Endodermal cell (in vitro differentiated cells): ENCODE measurements at regions not wholly inside any gene's neighbourhood (a gene's known extent, or its start where the extent isn't known, plus 50 kb on each side); places are given as distances from the start of the nearest gene placed in this dataset.

Experiments
- DNase-seq: peaks from one replicate; pipeline ENCODE4 v3.0.0-alpha.2; 2017
- H3K27ac ChIP-seq: 2 replicates; pipeline ENCODE4 v1.5.1; 2013; ENCODE audit warnings: mild to moderate bottlenecking, low read depth, low read length, moderate library complexity
- H3K27me3 ChIP-seq: 2 replicates; pipeline ENCODE4 v1.6.1; 2013; ENCODE audit warnings: mild to moderate bottlenecking, low read length, moderate library complexity; ENCODE audit not compliant: insufficient read depth, control insufficient read depth, poor library complexity, severe bottlenecking
- H3K36me3 ChIP-seq: 2 replicates; pipeline ENCODE4 v1.7.0; 2013; ENCODE audit warnings: mild to moderate bottlenecking, low read length, moderate library complexity; ENCODE audit not compliant: control insufficient read depth, insufficient read depth
- H3K4me1 ChIP-seq: one replicate; pipeline ENCODE4 v1.7.0; 2013; ENCODE audit warnings: low read length; ENCODE audit not compliant: control insufficient read depth, insufficient read depth
- H3K4me3 ChIP-seq: 2 replicates; pipeline ENCODE4 v1.5.1; 2013; ENCODE audit warnings: mild to moderate bottlenecking, low read length, moderate library complexity
- H3K9ac ChIP-seq: 2 replicates; pipeline ENCODE4 v1.6.1; 2013; ENCODE audit warnings: mild to moderate bottlenecking, low read length, moderate library complexity; ENCODE audit not compliant: poor library complexity, severe bottlenecking; ENCODE audit errors: extremely low read depth
- H3K9me3 ChIP-seq: 2 replicates; pipeline ENCODE4 v1.6.1; 2013; ENCODE audit warnings: mild to moderate bottlenecking, low read length, moderate library complexity; ENCODE audit not compliant: control insufficient read depth
- H3K27ac Mint-ChIP-seq: 2 replicates; pipeline ENCODE4 v1.8.0; 2020; ENCODE audit warnings: mixed read lengths
- H3K27me3 Mint-ChIP-seq: 2 replicates; pipeline ENCODE4 v1.8.0; 2021; ENCODE audit warnings: mild to moderate bottlenecking, mixed read lengths; ENCODE audit not compliant: insufficient read depth
- H3K36me3 Mint-ChIP-seq: 2 replicates; pipeline ENCODE4 v1.8.0; 2020; ENCODE audit warnings: low read depth, mixed read lengths
- H3K4me1 Mint-ChIP-seq: 2 replicates; pipeline ENCODE4 v1.8.0; 2020; ENCODE audit warnings: mixed read lengths
- H3K4me3 Mint-ChIP-seq: 2 replicates; pipeline ENCODE4 v1.8.0; 2020; ENCODE audit warnings: mild to moderate bottlenecking, moderate library complexity, mixed read lengths
- H3K9me3 Mint-ChIP-seq: 2 replicates; pipeline ENCODE4 v1.8.0; 2020; ENCODE audit warnings: mild to moderate bottlenecking, mixed read lengths
- WGBS, 2 experiments: methylation state at CpG; one replicate each; pipeline versions ENCODE4 v1.1.5 to v1.1.7; 2013; ENCODE audit warnings: missing lambda C conversion rate in 2 of 2, mixed read lengths in 1 of 2; ENCODE audit not compliant: insufficient coverage in 1 of 2, insufficient read length in 1 of 2; 5-methylcytosine and 5-hydroxymethylcytosine counted together
- TF ChIP-seq, protein P1 (sequence below): fragments of 200-600 bp; sonication (generic); conservative IDR thresholded peaks from 2 replicates; pipeline ENCODE4 v1.5.0; 2021; ENCODE audit warnings: antibody characterized with exemption, mild to moderate bottlenecking

DNA sequence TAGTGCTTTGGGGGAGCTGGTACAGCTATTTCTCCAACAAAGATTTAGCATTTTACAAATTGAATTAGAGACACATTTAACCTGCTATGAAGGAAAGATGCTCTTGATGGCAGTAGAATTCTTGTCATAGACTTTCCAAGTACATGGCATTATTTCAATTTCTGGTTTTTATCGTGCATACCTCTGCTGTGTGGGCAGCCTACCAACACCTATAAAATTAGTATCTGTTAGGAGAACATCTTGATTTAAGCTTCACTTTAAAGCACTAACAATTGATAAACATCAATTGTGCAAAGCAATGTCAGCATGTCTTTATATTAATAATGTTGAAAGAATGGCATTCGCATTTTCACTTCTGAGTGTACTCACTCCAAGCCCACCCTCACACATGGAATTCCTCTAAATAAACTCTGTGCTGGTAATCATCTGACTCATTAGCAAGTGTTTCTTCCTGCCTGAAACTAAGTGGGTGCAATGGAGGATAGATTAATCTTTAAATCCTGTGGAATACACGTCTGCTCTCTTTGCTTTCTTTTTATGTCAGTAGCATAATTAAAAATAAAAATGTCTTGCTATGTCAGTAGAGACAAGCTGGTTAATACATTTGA is 279.8 kb upstream of the MAGEB18 start:
- H3K27ac ChIP-seq: no peak overlapping the region
- H3K4me1 ChIP-seq: no peaks in the 10 kb centered on the region
- Mint-ChIP-seq H3K27me3 (no peaks in the 10 kb centered on the region), H3K36me3 (no peaks in the 10 kb centered on the region), H3K9me3 (peaks cover 29% of the 10 kb centered on the region), H3K4me1 (no peaks in the 10 kb centered on the region), H3K27ac (no peak overlapping the region), H3K4me3 (no peak overlapping the region)
- no peak for DNase-seq
- TF ChIP-seq, protein P1, sequence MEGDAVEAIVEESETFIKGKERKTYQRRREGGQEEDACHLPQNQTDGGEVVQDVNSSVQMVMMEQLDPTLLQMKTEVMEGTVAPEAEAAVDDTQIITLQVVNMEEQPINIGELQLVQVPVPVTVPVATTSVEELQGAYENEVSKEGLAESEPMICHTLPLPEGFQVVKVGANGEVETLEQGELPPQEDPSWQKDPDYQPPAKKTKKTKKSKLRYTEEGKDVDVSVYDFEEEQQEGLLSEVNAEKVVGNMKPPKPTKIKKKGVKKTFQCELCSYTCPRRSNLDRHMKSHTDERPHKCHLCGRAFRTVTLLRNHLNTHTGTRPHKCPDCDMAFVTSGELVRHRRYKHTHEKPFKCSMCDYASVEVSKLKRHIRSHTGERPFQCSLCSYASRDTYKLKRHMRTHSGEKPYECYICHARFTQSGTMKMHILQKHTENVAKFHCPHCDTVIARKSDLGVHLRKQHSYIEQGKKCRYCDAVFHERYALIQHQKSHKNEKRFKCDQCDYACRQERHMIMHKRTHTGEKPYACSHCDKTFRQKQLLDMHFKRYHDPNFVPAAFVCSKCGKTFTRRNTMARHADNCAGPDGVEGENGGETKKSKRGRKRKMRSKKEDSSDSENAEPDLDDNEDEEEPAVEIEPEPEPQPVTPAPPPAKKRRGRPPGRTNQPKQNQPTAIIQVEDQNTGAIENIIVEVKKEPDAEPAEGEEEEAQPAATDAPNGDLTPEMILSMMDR: no peak
- H3K36me3 ChIP-seq: no peaks in the 10 kb centered on the region
- no peaks in the 10 kb centered on the region for H3K9me3 ChIP-seq
- no peak overlapping the region for H3K4me3 ChIP-seq
- no peaks in the 10 kb centered on the region for H3K27me3 ChIP-seq
- WGBS, 2 experiments: 93% methylated on average over 2 of the region's 3 CpGs; no CpG with 5 or more reads in 1 of the 2 experiments
- H3K9ac ChIP-seq: no peak overlapping the region

DNA sequence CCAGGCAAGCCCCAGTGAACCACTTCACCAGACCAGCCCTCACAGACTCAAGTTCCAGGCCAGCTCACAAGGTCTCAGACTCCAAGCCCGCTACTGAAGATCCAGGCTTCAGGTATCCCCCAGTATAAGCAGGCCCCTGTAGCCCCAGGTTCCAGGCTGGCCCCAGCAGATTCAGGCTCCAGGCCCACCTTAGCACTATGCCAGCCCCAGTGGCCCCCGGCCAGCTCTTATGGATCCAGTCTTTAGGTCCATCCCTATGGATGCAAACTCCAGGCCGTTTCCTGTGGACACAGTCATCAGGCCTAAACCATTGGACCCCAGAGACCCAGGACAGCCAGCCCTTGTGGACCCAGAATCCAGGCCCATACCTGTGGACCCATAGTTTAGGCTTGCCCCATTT is 277.8 kb upstream of the MAGEB18 start:
- Histone ChIP-seq H3K36me3 (no peaks in the 10 kb centered on the region), H3K27ac (no peak overlapping the region), H3K27me3 (no peaks in the 10 kb centered on the region), H3K4me1 (no peaks in the 10 kb centered on the region), H3K9me3 (no peaks in the 10 kb centered on the region), H3K9ac (no peak overlapping the region), H3K4me3 (no peak overlapping the region)
- DNase-seq: no peak
- no peaks in the 10 kb centered on the region for H3K36me3 Mint-ChIP-seq
- peaks cover 33% of the 10 kb centered on the region for H3K9me3 Mint-ChIP-seq
- no peaks in the 10 kb centered on the region for H3K27me3 Mint-ChIP-seq
- H3K4me1 Mint-ChIP-seq: no peaks in the 10 kb centered on the region
- H3K27ac Mint-ChIP-seq: no peak overlapping the region
- TF ChIP-seq, protein P1: no peak
- H3K4me3 Mint-ChIP-seq: no peak overlapping the region
- 95 to 100% methylated on average over 1 to 3 of the region's 3 CpGs for WGBS, 2 experiments

DNA sequence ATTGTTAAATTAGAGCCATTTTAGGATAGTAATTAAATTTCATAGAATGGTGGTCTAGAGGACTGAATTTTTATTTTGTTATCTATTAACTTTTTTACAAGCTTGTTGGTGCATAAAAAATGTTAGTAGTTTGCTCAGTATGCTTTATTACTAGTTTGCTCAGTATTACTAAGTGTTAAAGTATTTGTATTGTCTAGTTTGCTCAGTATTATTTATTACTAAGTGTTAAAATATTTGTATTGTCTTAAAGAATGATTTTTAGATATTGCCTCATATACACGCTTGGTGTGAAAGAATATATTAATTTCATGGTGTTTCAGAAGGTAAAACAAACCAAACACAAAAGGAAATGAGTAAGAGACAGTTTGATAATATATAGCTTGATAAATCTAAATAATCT is 268.4 kb upstream of the MAGEB18 start:
- peaks cover 32% of the 10 kb centered on the region for H3K9me3 Mint-ChIP-seq
- WGBS, 2 experiments: no CpG with 5 or more reads among the region's 1 CpG
- Histone ChIP-seq H3K36me3 (no peaks in the 10 kb centered on the region), H3K4me3 (no peak overlapping the region), H3K9me3 (no peaks in the 10 kb centered on the region), H3K4me1 (no peaks in the 10 kb centered on the region), H3K9ac (no peak overlapping the region), H3K27ac (no peak overlapping the region), H3K27me3 (no peaks in the 10 kb centered on the region)
- H3K27ac Mint-ChIP-seq: no peak overlapping the region
- TF ChIP-seq, protein P1: no peak
- DNase-seq: no peak
- no peak overlapping the region for H3K4me3 Mint-ChIP-seq
- no peaks in the 10 kb centered on the region for H3K27me3 Mint-ChIP-seq
- no peaks in the 10 kb centered on the region for H3K4me1 Mint-ChIP-seq
- H3K36me3 Mint-ChIP-seq: no peaks in the 10 kb centered on the region
